PC-3 (cell line): ENCODE measurements at regions not wholly inside any gene's neighbourhood (a gene's known extent, or its start where the extent isn't known, plus 50 kb on each side); places are given as distances from the start of the nearest gene placed in this dataset.
"Not testable (repeated sequence)": the region's sequence is repeated elsewhere in the genome, so short reads cannot be mapped to it uniquely, and the experiment has no call there.

ENCODE experiments used
- ATAC-seq: fragments of 200-7000 bp; cut with Tn5 transposase; 2 replicates; pipeline ENCODE4 v1.9.1; 2020; ENCODE audit warnings: mild to moderate bottlenecking, moderate library complexity
- BruUV-seq: library from RNA; stranded (reverse); fragments of 400-500 nt; replicated peaks from 2 replicates; lab custom pipeline; 2021; lab: Mats Ljungman, UMichigan
- CTCF ChIA-PET: fragments of 300-600 bp; sonication (Branson Sonifier 250); formaldehyde crosslinking; loops from one replicate; lab custom pipeline; 2022; ENCODE audit warnings: antibody characterized with exemption; lab: Charles Lee
- POLR2A ChIA-PET: fragments of 300-600 bp; sonication (Branson Sonifier 250); formaldehyde crosslinking; loops from one replicate; lab custom pipeline; 2022; ENCODE audit warnings: antibody characterized with exemption; ENCODE audit not compliant: unreplicated experiment; lab: Charles Lee
- DNase-seq: peaks from one replicate; pipeline ENCODE4 v3.0.0-alpha.2; 2015
- H2AFZ ChIP-seq: fragments of 300-600 bp; sonication (generic); 2 replicates; pipeline ENCODE4 v1.6.0; 2016; ENCODE audit warnings: antibody characterized with exemption, low read length
- H3F3A ChIP-seq: fragments of 300-600 bp; sonication (generic); one replicate; pipeline ENCODE4 v1.6.0; 2017; ENCODE audit warnings: antibody characterized with exemption, low read length, control low read depth, mild to moderate bottlenecking; ENCODE audit not compliant: unreplicated experiment
- H3K27ac ChIP-seq: fragments of 300-600 bp; sonication (generic); 2 replicates; pipeline ENCODE4 v1.5.1; 2016; ENCODE audit warnings: mild to moderate bottlenecking, low read length
- H3K27me3 ChIP-seq: fragments of 300-600 bp; sonication (generic); 2 replicates; pipeline ENCODE4 v1.6.1; 2016; ENCODE audit warnings: low read length, mixed read lengths
- H3K36me3 ChIP-seq: fragments of 300-600 bp; sonication (generic); 2 replicates; pipeline ENCODE4 v1.6.1; 2016; ENCODE audit warnings: low read depth, mixed run types, low read length, mixed read lengths
- H3K4me1 ChIP-seq: fragments of 300-600 bp; sonication (generic); 2 replicates; pipeline ENCODE4 v1.5.1; 2016; ENCODE audit warnings: low read length; ENCODE audit not compliant: insufficient read depth
- H3K4me2 ChIP-seq: fragments of 300-600 bp; sonication (generic); 2 replicates; pipeline ENCODE4 v1.6.0; 2016; ENCODE audit warnings: low read length
- H3K4me3 ChIP-seq: fragments of 300-600 bp; sonication (generic); 2 replicates; pipeline ENCODE4 v1.5.1; 2016; ENCODE audit warnings: mild to moderate bottlenecking, low read length, mixed read lengths
- H3K79me2 ChIP-seq: fragments of 300-600 bp; sonication (generic); 2 replicates; pipeline ENCODE4 v1.6.1; 2017; ENCODE audit warnings: low read length, mixed read lengths
- H3K9ac ChIP-seq: fragments of 300-600 bp; sonication (generic); 2 replicates; pipeline ENCODE4 v1.6.0; 2016; ENCODE audit warnings: mild to moderate bottlenecking, low read length
- H3K9me2 ChIP-seq: fragments of 300-600 bp; sonication (generic); replicated peaks from 2 replicates; pipeline ENCODE4 v1.6.1; 2016; ENCODE audit warnings: mixed run types, low read length, mixed read lengths
- H3K9me3 ChIP-seq: fragments of 300-600 bp; sonication (generic); 2 replicates; pipeline ENCODE4 v1.6.1; 2016; ENCODE audit warnings: low read length, mixed read lengths
- H4K20me1 ChIP-seq: fragments of 300-600 bp; sonication (generic); 2 replicates; pipeline ENCODE4 v1.6.1; 2016; ENCODE audit warnings: low read length, mixed read lengths
- EZH2 ChIP-seq: fragments of 300-600 bp; sonication (generic); IDR thresholded peaks from one replicate; pipeline ENCODE4 v1.6.1; 2017; ENCODE audit warnings: antibody characterized with exemption, mild to moderate bottlenecking, low read length; ENCODE audit not compliant: unreplicated experiment
- EZH2phosphoT487 ChIP-seq: fragments of 300-600 bp; sonication (generic); IDR thresholded peaks from 2 replicates; pipeline ENCODE4 v1.6.1; 2018; ENCODE audit warnings: mild to moderate bottlenecking, antibody characterized with exemption, low read length, borderline replicate concordance
- intact Hi-C: fragments of 100-400 bp; cut with micrococcal nuclease; formaldehyde crosslinking; loops from 2 replicates; pipeline ENCODE4 v1.9.0; 2023
- TF ChIP-seq, protein P1 (sequence below): fragments of 300-600 bp; sonication (generic); conservative IDR thresholded peaks from 2 replicates; pipeline ENCODE4 v1.5.1; 2017; ENCODE audit warnings: antibody characterized with exemption, low read depth, mild to moderate bottlenecking, low read length

- Histone ChIP-seq H4K20me1 (no peaks in the 10 kb centered on the region), H3K9ac (no peak overlapping the region), H3K9me3 (no peaks in the 10 kb centered on the region), H3K4me3 (no peak overlapping the region), H3K36me3 (no peaks in the 10 kb centered on the region), H3F3A (no peaks in the 10 kb centered on the region), H3K4me2 (no peak overlapping the region), H3K27me3 (peaks cover 47% of the 10 kb centered on the region), H3K79me2 (no peaks in the 10 kb centered on the region), H3K9me2 (no peaks in the 10 kb centered on the region), H2AFZ (no peak overlapping the region), H3K27ac (no peak overlapping the region), H3K4me1 (no peaks in the 10 kb centered on the region)
- TF ChIP-seq EZH2phosphoT487: no peak
- no peak for TF ChIP-seq EZH2
- TF ChIP-seq, protein P1, sequence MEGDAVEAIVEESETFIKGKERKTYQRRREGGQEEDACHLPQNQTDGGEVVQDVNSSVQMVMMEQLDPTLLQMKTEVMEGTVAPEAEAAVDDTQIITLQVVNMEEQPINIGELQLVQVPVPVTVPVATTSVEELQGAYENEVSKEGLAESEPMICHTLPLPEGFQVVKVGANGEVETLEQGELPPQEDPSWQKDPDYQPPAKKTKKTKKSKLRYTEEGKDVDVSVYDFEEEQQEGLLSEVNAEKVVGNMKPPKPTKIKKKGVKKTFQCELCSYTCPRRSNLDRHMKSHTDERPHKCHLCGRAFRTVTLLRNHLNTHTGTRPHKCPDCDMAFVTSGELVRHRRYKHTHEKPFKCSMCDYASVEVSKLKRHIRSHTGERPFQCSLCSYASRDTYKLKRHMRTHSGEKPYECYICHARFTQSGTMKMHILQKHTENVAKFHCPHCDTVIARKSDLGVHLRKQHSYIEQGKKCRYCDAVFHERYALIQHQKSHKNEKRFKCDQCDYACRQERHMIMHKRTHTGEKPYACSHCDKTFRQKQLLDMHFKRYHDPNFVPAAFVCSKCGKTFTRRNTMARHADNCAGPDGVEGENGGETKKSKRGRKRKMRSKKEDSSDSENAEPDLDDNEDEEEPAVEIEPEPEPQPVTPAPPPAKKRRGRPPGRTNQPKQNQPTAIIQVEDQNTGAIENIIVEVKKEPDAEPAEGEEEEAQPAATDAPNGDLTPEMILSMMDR: no peak
- no TSS peak for BruUV-seq
- ATAC-seq (no peak), DNase-seq (no peak)
- ChIA-PET POLR2A (no interaction called here), CTCF (no interaction called here)
- intact Hi-C loops: no loop called here
Observed at GRCh38 chr12:131281016-131281415, 327.3 kb downstream of the ADGRD1 start.

DNA sequence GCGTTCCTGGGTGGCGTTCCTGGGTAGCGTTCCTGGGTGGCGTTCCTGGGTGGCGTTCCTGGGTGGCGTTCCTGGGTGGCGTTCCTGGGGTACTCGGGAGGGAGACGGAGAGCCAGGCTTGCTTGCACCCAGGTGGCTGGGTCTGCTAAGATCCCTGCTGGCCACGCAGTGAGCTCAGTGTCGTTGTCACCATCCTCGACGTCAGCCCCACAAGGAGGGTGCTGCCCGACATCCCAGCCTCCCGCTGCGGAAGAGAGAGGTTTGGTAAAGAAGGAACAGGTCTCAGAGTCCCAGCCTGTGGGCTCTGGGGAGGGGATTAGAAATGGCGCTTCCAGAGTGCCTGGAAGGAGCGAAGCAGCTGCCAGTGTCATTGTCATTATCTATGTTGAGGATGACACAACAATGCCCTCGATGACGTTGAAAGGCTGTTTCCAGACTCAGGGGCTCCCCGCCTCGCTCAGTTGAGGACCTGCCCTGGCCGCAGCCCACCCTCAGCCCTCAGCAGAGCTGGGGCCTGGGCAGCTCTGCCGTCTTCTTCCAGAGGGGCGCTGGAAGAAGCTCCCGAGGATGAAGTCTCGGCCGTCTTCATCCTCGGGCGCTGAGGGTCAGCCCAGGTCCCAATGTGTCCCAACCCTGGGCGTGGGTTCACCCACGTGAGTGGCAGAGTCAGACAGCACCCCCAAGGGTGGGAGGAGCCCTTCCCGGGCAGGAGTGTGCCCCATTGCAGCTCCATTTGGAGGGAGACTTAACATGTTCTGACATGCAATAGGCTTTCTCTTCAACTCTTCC is 328.8 kb downstream of the ADGRD1 start:
- H3K9me2 ChIP-seq: no peaks in the 10 kb centered on the region
- TF ChIP-seq EZH2phosphoT487 (no peak), EZH2 (no peak)
- TF ChIP-seq, protein P1: no peak
- no peaks in the 10 kb centered on the region for H3K79me2 ChIP-seq
- intact Hi-C loops: no loop called here
- H3K4me2 ChIP-seq: no peak overlapping the region
- H2AFZ ChIP-seq: no peak overlapping the region
- no peak for DNase-seq
- H3K27me3 ChIP-seq: peaks cover 35% of the 10 kb centered on the region
- no TSS peak for BruUV-seq
- no peak overlapping the region for H3K9ac ChIP-seq
- CTCF ChIA-PET: no interaction called here
- no peaks in the 10 kb centered on the region for H3K36me3 ChIP-seq
- no peaks in the 10 kb centered on the region for H3K9me3 ChIP-seq
- no peak for ATAC-seq
- no peak overlapping the region for H3K27ac ChIP-seq
- H4K20me1 ChIP-seq: no peaks in the 10 kb centered on the region
- no peaks in the 10 kb centered on the region for H3K4me1 ChIP-seq
- no peaks in the 10 kb centered on the region for H3F3A ChIP-seq
- H3K4me3 ChIP-seq: no peak overlapping the region
- POLR2A ChIA-PET: no interaction called here

GRCh38 chr12:131283191-131283861 is 329.6 kb downstream of the ADGRD1 start:
- intact Hi-C loops: no loop called here
- ChIA-PET POLR2A (no interaction called here), CTCF (no interaction called here)
- Histone ChIP-seq H2AFZ (no peak overlapping the region), H3K9me3 (no peaks in the 10 kb centered on the region), H3K9me2 (no peaks in the 10 kb centered on the region), H3K27ac (no peak overlapping the region), H4K20me1 (no peaks in the 10 kb centered on the region), H3K36me3 (no peaks in the 10 kb centered on the region), H3K9ac (no peak overlapping the region), H3K27me3 (peaks cover 29% of the 10 kb centered on the region), H3K4me3 (no peak overlapping the region), H3K4me1 (no peaks in the 10 kb centered on the region), H3K4me2 (no peak overlapping the region), H3F3A (no peaks in the 10 kb centered on the region), H3K79me2 (no peaks in the 10 kb centered on the region)
- ATAC-seq (no peak), DNase-seq (no peak)
- BruUV-seq: no TSS peak
- TF ChIP-seq EZH2: no peak
- TF ChIP-seq EZH2phosphoT487: no peak
- TF ChIP-seq, protein P1: no peak

DNA sequence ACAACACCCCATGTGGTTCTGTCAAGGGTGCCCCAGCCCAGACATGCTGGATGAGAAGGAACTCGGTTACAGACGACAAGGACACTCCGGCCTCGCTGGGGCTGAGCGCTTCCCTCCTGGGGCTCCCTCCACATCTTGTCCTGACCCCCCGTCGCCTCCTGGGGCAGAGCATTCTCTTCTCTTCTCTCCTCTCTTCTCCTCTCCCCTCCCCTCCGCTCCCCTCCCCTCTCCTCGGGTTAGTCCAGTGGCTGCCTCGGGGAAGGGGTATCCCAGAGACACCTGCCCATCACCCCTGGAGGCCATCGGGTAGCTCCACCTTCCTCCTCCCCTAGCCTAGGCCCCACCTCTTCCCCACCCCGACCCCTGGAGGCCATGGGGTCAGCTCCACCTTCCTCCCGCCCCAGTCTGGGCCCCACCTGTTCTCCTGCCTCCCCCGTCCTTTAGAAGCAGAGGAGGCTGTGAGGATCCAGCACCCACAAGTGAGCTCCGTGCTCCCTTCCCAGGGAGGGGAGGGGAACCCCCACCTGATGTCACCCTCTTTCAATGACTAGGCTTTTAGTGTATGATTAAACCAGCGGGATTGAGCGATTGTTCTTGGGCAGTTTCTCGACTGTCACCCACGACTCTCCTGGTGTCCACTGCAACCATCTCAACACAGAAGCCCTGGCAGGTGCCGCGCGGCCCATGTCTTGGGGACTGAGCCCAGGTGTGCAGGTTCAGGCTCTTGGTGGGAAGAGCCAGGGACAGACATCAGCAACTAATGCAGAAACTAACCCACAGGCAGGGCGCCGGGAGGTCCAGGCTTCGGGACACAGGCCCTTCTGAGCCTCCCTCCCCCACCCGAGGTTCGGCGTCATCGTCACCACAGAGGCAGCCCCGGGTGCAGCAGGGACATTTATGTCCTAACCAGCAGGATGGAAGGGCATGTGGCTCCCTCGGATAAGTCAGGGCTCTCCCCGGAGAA is 330.4 kb downstream of the ADGRD1 start:
- ATAC-seq, POLR2A ChIA-PET, H3K4me1 ChIP-seq, CTCF ChIA-PET, H3K27ac ChIP-seq, H3K9me3 ChIP-seq, H3K9me2 ChIP-seq, H2AFZ ChIP-seq, intact Hi-C loops, DNase-seq, BruUV-seq, H4K20me1 ChIP-seq, H3F3A ChIP-seq, H3K36me3 ChIP-seq, H3K4me3 ChIP-seq, H3K9ac ChIP-seq, H3K79me2 ChIP-seq, H3K4me2 ChIP-seq: not testable (repeated sequence)
- peaks cover 27% of the 10 kb centered on the region for H3K27me3 ChIP-seq
